OCI-LY7 (cell line): ENCODE measurements at regions not wholly inside any gene's neighbourhood (a gene's known extent, or its start where the extent isn't known, plus 50 kb on each side); places are given as distances from the start of the nearest gene placed in this dataset.

ENCODE experiments used
- BruUV-seq: library from RNA; stranded (reverse); fragments of 400-500 nt; replicated peaks from 2 replicates; lab custom pipeline; 2021; lab: Mats Ljungman, UMichigan
- CTCF ChIA-PET: fragments of 300-600 bp; sonication (Branson Sonifier 250); formaldehyde crosslinking; loops from one replicate; lab custom pipeline; 2022; ENCODE audit warnings: antibody characterized with exemption; ENCODE audit not compliant: unreplicated experiment; lab: Charles Lee
- POLR2A ChIA-PET: fragments of 300-600 bp; sonication (Branson Sonifier 250); formaldehyde crosslinking; loops from one replicate; lab custom pipeline; 2022; ENCODE audit warnings: antibody characterized with exemption; lab: Charles Lee
- DNase-seq: peaks from one replicate; pipeline ENCODE4 v3.0.0-alpha.2; 2015; ENCODE audit warnings: low spot score
- H2AFZ ChIP-seq: fragments of 200-600 bp; sonication (generic), shearing (Covaris generic); 2 replicates; pipeline ENCODE4 v1.6.1; 2014; ENCODE audit warnings: mild to moderate bottlenecking, antibody characterized with exemption, low read length, moderate library complexity
- H3K27ac ChIP-seq: fragments of 200-600 bp; sonication (generic); 2 replicates; pipeline ENCODE4 v1.5.1; 2014; ENCODE audit warnings: mixed run types, low read depth, mild to moderate bottlenecking, moderate library complexity, low read length, inconsistent platforms; ENCODE audit not compliant: poor library complexity, severe bottlenecking
- H3K36me3 ChIP-seq: fragments of 200-600 bp; sonication (generic); 2 replicates; pipeline ENCODE4 v1.6.1; 2014; ENCODE audit warnings: mild to moderate bottlenecking, antibody characterized with exemption, low read length, moderate library complexity, mixed read lengths; ENCODE audit not compliant: insufficient read depth
- H3K4me1 ChIP-seq: fragments of 200-600 bp; sonication (generic); 2 replicates; pipeline ENCODE4 v1.5.1; 2014; ENCODE audit warnings: mild to moderate bottlenecking, low read length; ENCODE audit not compliant: insufficient read depth, poor library complexity, severe bottlenecking
- H3K4me2 ChIP-seq: fragments of 200-600 bp; sonication (generic); 2 replicates; pipeline ENCODE4 v1.6.1; 2014; ENCODE audit warnings: mild to moderate bottlenecking, low read length
- H3K4me3 ChIP-seq: fragments of 200-600 bp; sonication (generic); 2 replicates; pipeline ENCODE4 v1.5.1; 2014; ENCODE audit warnings: mild to moderate bottlenecking, low read depth, low read length; ENCODE audit not compliant: poor library complexity, severe bottlenecking
- H3K79me2 ChIP-seq: fragments of 200-600 bp; sonication (generic); 2 replicates; pipeline ENCODE4 v1.6.1; 2016; ENCODE audit warnings: low read depth, mild to moderate bottlenecking, low read length, moderate library complexity, mixed read lengths; ENCODE audit not compliant: insufficient read depth
- H3K9me2 ChIP-seq: fragments of 200-600 bp; sonication (generic); 2 replicates; pipeline ENCODE4 v1.6.1; 2016; ENCODE audit warnings: mild to moderate bottlenecking, low read length, mixed read lengths; ENCODE audit not compliant: insufficient read depth
- H3K9me3 ChIP-seq: fragments of 200-600 bp; sonication (generic); 2 replicates; pipeline ENCODE4 v1.6.1; 2014; ENCODE audit warnings: mild to moderate bottlenecking, mixed run types, low read length, mixed read lengths
- H4K20me1 ChIP-seq: fragments of 200-600 bp; sonication (generic); 2 replicates; pipeline ENCODE4 v1.6.1; 2014; ENCODE audit warnings: mild to moderate bottlenecking, antibody characterized with exemption, low read length, moderate library complexity, mixed read lengths; ENCODE audit not compliant: insufficient read depth
- CTCF ChIP-seq: fragments of 200-600 bp; sonication (generic); conservative IDR thresholded peaks from 2 replicates; pipeline ENCODE4 v1.5.1; 2014; ENCODE audit warnings: mild to moderate bottlenecking, antibody characterized with exemption, low read length, moderate library complexity, mixed read lengths
- EZH2phosphoT487 ChIP-seq: fragments of 200-600 bp; sonication (generic); IDR thresholded peaks from 2 replicates; pipeline ENCODE4 v1.6.1; 2018; ENCODE audit warnings: low read depth, borderline replicate concordance, mild to moderate bottlenecking, mixed run types, antibody characterized with exemption, low read length, moderate library complexity, mixed read lengths
- intact Hi-C: fragments of 100-400 bp; cut with micrococcal nuclease; formaldehyde crosslinking; loops from one replicate; pipeline ENCODE4 v1.10.0; 2022; ENCODE audit not compliant: unreplicated experiment

DNA sequence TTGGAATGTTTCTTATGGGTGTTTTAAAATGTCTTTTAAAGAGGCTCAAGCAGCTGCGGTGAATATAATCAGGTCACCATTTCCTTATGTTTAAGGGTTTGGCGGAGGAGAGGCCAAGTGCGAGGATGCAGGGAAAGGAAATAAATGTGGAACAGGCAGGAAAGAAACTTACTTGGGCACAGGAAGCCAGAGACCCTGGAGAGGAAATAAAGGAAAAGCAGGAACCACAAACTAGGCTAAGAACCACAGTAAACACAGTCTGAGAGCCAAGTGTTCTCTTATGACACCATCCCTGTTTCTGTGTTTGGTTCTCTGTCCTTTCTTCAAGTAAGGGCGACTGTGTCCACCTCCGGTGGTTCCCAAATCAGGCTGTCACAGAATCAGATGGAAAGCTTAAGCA, 166.5 kb downstream of the C9orf152 start:
- Histone ChIP-seq H3K36me3 (no peaks in the 10 kb centered on the region), H3K79me2 (no peaks in the 10 kb centered on the region), H3K4me3 (no peak overlapping the region), H3K27ac (no peak overlapping the region), H3K9me3 (no peaks in the 10 kb centered on the region), H2AFZ (no peak overlapping the region), H3K9me2 (no peaks in the 10 kb centered on the region), H3K4me2 (no peak overlapping the region), H4K20me1 (no peaks in the 10 kb centered on the region), H3K4me1 (peaks cover 5% of the 10 kb centered on the region)
- intact Hi-C loops = no loop called here
- TF ChIP-seq EZH2phosphoT487 (no peak), CTCF (no peak)
- ChIA-PET POLR2A (interaction anchor here (0.6 to 1.7 kb wide), 3 partner anchors 13 to 69 kb away, joined by 3 to 4 read pairs (median 3); no protein-coding TSS in a partner anchor), CTCF (no interaction called here)
- no peak for DNase-seq
- no TSS peak for BruUV-seq

- ChIA-PET POLR2A (interaction anchor here (0.6 to 6.3 kb wide), 6 partner anchors 19 to 140 kb away, joined by 3 to 42 read pairs (median 3); no protein-coding TSS in a partner anchor), CTCF (interaction anchor here (0.6 kb wide), 1 partner anchor 33 kb away, joined by 3 read pairs; no protein-coding TSS in a partner anchor)
- no peak for TF ChIP-seq EZH2phosphoT487
- peak overlapping the region; percentile 90 for H3K4me2 ChIP-seq
- no peak for DNase-seq
- peaks cover 39% of the 10 kb centered on the region for H3K79me2 ChIP-seq
- H3K4me1 ChIP-seq = peaks cover 39% of the 10 kb centered on the region
- no peaks in the 10 kb centered on the region for H3K9me2 ChIP-seq
- peak overlapping the region; percentile 45 for H3K27ac ChIP-seq
- intact Hi-C loops = no loop called here
- H3K4me3 ChIP-seq = peak overlapping the region; percentile 86
- peaks cover 17% of the 10 kb centered on the region for H3K36me3 ChIP-seq
- peaks cover 8% of the 10 kb centered on the region; the same call in 1 of the 2 replicates for H4K20me1 ChIP-seq
- H2AFZ ChIP-seq = peak overlapping the region; percentile 83
- no peaks in the 10 kb centered on the region for H3K9me3 ChIP-seq
- no TSS peak for BruUV-seq
Observed at GRCh38 chr9:110047232-110047954, 160.6 kb downstream of the C9orf152 start.

DNA sequence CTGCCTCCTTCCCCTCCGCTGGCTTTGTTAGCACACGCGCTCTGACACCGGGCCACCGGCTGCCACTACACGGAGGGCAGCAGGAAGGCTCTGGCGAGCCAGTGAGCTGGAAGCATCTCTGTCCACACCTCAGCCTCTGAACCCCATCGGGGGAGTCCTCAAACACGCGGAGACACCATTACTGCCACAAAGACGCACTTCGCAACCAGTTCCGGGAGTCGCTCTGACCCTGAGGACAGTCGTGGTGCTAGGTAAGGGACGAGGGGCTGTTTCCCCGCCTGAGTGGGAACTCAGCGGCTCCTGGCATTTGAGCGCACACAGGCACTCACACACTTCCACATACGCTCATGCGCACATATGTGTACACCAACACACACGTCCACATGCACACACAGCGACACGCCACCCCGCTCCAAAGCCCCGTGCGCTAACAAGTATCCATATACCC, 160.0 kb downstream of the C9orf152 start:
- peak overlapping the region; percentile 86 for H3K4me3 ChIP-seq
- peak; percentile 61 for DNase-seq
- no peaks in the 10 kb centered on the region for H3K9me3 ChIP-seq
- CTCF ChIA-PET = interaction anchor here (0.6 kb wide), 1 partner anchor 34 kb away, joined by 3 read pairs; no protein-coding TSS in a partner anchor
- peak overlapping the region; percentile 45 for H3K27ac ChIP-seq
- H3K36me3 ChIP-seq = peaks cover 23% of the 10 kb centered on the region
- no peaks in the 10 kb centered on the region for H3K9me2 ChIP-seq
- BruUV-seq = no TSS peak
- H2AFZ ChIP-seq = peak overlapping the region; percentile 83
- no peak for TF ChIP-seq EZH2phosphoT487
- no peak for TF ChIP-seq CTCF
- peak overlapping the region; percentile 90 for H3K4me2 ChIP-seq
- H3K4me1 ChIP-seq = peaks cover 45% of the 10 kb centered on the region
- intact Hi-C loops = loop anchor here (1.0 to 2.0 kb wide), 4 partner anchors 76 to 133 kb away; no protein-coding TSS in a partner anchor
- POLR2A ChIA-PET = interaction anchor here (0.6 to 6.3 kb wide), 6 partner anchors 19 to 141 kb away, joined by 3 to 42 read pairs (median 3); no protein-coding TSS in a partner anchor
- peaks cover 8% of the 10 kb centered on the region; the same call in 1 of the 2 replicates for H4K20me1 ChIP-seq
- peaks cover 44% of the 10 kb centered on the region for H3K79me2 ChIP-seq
